HL-60 (cell line): ENCODE measurements at regions not wholly inside any gene's neighbourhood (a gene's known extent, or its start where the extent isn't known, plus 50 kb on each side); places are given as distances from the start of the nearest gene placed in this dataset.

Source experiments
- DNase-seq, 2 experiments: peaks; one replicate each; pipeline ENCODE4 v3.0.0-alpha.2; 2010 to 2020; ENCODE audit warnings: low read depth in 1 of 2, low spot score in 1 of 2
- H3K27ac ChIP-seq: fragments of 250-450 bp; sonication (Bioruptor Pico); replicated peaks from 2 replicates; pipeline ENCODE4 v1.5.1; 2020; ENCODE audit warnings: mild to moderate bottlenecking, moderate library complexity
- H3K27me3 ChIP-seq: fragments of 250-450 bp; sonication (Bioruptor Pico); 2 replicates; pipeline ENCODE4 v1.5.1; 2021; ENCODE audit warnings: mild to moderate bottlenecking, moderate library complexity; ENCODE audit not compliant: insufficient read depth, poor library complexity, severe bottlenecking
- H3K4me3 ChIP-seq: replicated peaks from 2 replicates; pipeline ENCODE4 v1.5.1; 2011; ENCODE audit warnings: mild to moderate bottlenecking, control low read depth, low read length; ENCODE audit not compliant: insufficient read depth
- GABPA ChIP-seq: IDR thresholded peaks from 2 replicates; pipeline ENCODE4 v1.6.1; 2012; ENCODE audit warnings: low read depth
- POLR2AphosphoS5 ChIP-seq: IDR thresholded peaks from 2 replicates; pipeline ENCODE4 v1.6.1; 2012; ENCODE audit warnings: low read depth
- SPI1 ChIP-seq: IDR thresholded peaks from 2 replicates; pipeline ENCODE4 v1.6.1; 2012; ENCODE audit warnings: low read depth, mild to moderate bottlenecking, borderline replicate concordance
- TF ChIP-seq, protein P1 (sequence below): IDR thresholded peaks from one replicate; pipeline ENCODE4 v1.5.1; 2011; ENCODE audit warnings: low read length, control low read depth, inconsistent platforms; ENCODE audit not compliant: insufficient read depth
- TF ChIP-seq, protein P2 (sequence below): IDR thresholded peaks from 2 replicates; pipeline ENCODE4 v1.6.1; 2012; ENCODE audit warnings: low read depth; ENCODE audit not compliant: insufficient replicate concordance

DNA sequence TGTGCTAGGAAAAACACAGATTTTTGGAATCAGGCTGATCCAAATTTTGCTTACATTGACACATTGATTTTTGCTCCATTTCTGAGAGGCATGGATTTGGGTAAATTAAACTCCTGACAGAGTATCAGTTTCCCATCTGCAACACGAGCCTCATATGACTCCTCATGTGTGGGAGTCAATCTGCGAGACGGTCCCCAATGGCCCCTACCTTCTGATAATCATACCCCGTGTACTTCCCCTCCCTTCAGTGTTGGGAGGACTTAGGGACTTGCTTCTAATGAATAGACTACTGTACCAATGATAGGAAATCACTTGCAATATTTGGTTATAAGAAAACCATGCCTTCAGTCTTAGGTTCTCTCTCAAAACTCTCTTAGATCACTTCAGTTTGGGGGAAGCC, 302.7 kb downstream of the ETS1 start:
- TF ChIP-seq, protein P1, sequence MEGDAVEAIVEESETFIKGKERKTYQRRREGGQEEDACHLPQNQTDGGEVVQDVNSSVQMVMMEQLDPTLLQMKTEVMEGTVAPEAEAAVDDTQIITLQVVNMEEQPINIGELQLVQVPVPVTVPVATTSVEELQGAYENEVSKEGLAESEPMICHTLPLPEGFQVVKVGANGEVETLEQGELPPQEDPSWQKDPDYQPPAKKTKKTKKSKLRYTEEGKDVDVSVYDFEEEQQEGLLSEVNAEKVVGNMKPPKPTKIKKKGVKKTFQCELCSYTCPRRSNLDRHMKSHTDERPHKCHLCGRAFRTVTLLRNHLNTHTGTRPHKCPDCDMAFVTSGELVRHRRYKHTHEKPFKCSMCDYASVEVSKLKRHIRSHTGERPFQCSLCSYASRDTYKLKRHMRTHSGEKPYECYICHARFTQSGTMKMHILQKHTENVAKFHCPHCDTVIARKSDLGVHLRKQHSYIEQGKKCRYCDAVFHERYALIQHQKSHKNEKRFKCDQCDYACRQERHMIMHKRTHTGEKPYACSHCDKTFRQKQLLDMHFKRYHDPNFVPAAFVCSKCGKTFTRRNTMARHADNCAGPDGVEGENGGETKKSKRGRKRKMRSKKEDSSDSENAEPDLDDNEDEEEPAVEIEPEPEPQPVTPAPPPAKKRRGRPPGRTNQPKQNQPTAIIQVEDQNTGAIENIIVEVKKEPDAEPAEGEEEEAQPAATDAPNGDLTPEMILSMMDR: no peak
- TF ChIP-seq POLR2AphosphoS5 (no peak), SPI1 (no peak), GABPA (no peak)
- TF ChIP-seq, protein P2, sequence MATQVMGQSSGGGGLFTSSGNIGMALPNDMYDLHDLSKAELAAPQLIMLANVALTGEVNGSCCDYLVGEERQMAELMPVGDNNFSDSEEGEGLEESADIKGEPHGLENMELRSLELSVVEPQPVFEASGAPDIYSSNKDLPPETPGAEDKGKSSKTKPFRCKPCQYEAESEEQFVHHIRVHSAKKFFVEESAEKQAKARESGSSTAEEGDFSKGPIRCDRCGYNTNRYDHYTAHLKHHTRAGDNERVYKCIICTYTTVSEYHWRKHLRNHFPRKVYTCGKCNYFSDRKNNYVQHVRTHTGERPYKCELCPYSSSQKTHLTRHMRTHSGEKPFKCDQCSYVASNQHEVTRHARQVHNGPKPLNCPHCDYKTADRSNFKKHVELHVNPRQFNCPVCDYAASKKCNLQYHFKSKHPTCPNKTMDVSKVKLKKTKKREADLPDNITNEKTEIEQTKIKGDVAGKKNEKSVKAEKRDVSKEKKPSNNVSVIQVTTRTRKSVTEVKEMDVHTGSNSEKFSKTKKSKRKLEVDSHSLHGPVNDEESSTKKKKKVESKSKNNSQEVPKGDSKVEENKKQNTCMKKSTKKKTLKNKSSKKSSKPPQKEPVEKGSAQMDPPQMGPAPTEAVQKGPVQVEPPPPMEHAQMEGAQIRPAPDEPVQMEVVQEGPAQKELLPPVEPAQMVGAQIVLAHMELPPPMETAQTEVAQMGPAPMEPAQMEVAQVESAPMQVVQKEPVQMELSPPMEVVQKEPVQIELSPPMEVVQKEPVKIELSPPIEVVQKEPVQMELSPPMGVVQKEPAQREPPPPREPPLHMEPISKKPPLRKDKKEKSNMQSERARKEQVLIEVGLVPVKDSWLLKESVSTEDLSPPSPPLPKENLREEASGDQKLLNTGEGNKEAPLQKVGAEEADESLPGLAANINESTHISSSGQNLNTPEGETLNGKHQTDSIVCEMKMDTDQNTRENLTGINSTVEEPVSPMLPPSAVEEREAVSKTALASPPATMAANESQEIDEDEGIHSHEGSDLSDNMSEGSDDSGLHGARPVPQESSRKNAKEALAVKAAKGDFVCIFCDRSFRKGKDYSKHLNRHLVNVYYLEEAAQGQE: no peak
- Histone ChIP-seq H3K27ac (no peak overlapping the region), H3K4me3 (no peak overlapping the region), H3K27me3 (peaks cover 8% of the 10 kb centered on the region)
- DNase-seq: no peak

DNA sequence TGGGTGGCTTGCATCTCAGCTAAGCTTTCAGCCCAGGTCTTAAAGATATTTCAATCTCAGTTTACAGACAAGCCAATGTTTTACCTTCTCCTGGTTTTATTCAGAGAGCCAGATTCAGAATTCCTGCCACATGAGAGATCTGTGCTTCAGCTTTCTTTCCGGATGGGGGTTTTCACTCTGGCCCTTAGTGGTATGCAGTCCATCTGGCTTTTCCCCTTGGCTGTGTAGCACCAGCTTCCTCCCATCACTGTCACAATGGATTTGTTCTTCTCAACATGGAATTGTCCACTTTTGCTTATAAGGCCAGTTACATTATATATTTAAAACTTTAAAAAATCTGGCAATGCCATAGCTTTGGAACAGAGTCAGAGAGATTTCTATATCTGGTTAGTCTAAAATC, 303.9 kb downstream of the ETS1 start:
- TF ChIP-seq GABPA: no peak
- TF ChIP-seq, protein P2: no peak
- no peak for TF ChIP-seq POLR2AphosphoS5
- no peak for TF ChIP-seq SPI1
- H3K27ac ChIP-seq: no peak overlapping the region
- peaks cover 11% of the 10 kb centered on the region for H3K27me3 ChIP-seq
- no peak overlapping the region for H3K4me3 ChIP-seq
- no peak for DNase-seq

DNA sequence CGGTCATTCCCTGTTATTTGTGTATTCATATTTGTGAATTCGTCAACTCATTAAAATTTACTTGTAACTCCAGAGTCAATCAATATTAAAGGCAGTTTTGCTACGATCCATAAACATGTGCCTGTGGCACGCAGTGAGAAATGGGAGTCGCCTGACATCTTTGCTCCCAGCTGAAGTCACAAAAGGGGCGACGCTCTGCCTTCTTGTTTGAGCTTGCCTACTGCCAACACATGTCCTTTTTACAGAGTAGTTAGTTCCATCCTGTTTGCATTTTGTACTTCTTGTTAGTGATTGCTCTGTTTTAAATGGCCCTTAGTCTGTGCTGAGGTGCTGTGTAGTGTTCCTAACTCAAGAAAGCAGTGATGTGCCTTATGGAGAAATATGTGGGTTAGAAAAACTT, 305.3 kb downstream of the ETS1 start:
- no peak for TF ChIP-seq POLR2AphosphoS5
- TF ChIP-seq GABPA: no peak
- TF ChIP-seq SPI1: no peak
- TF ChIP-seq, protein P1: no peak
- TF ChIP-seq, protein P2: no peak
- DNase-seq: no peak
- Histone ChIP-seq H3K27me3 (peaks cover 13% of the 10 kb centered on the region), H3K4me3 (no peak overlapping the region), H3K27ac (no peak overlapping the region)

DNA sequence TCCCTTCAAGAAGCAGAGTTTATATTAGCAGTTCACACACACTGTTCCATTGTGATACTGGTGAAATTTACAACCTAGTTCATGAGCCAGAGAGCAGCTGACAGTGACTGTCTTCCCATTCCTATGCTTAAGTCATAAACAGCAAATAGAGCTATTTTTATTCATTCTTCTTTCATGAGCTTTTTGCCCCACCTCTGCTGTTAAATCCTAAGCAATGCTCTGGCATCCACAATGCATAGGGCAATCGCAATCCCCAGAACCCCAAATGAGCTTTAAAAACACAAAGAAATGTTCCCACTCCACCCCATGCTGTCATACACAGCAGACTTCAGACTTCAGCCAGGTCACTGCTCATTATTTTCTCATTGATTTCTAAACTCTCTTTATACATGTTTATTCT, 307.5 kb downstream of the ETS1 start:
- TF ChIP-seq, protein P1: no peak
- TF ChIP-seq SPI1 (no peak), GABPA (no peak), POLR2AphosphoS5 (no peak)
- TF ChIP-seq, protein P2: no peak
- peaks cover 13% of the 10 kb centered on the region for H3K27me3 ChIP-seq
- no peak for DNase-seq
- no peak overlapping the region for H3K27ac ChIP-seq
- no peak overlapping the region for H3K4me3 ChIP-seq
